SKM-1 treated with dmso at 0.1 percent for 144 hours (cell line): ENCODE measurements at regions not wholly inside any gene's neighbourhood (a gene's known extent, or its start where the extent isn't known, plus 50 kb on each side); places are given as distances from the start of the nearest gene placed in this dataset.

ENCODE experiments used
- DNase-seq: peaks from one replicate; lab custom pipeline; 2025; ENCODE audit not compliant: unreplicated experiment; lab: John Stamatoyannopoulos, UW

DNA sequence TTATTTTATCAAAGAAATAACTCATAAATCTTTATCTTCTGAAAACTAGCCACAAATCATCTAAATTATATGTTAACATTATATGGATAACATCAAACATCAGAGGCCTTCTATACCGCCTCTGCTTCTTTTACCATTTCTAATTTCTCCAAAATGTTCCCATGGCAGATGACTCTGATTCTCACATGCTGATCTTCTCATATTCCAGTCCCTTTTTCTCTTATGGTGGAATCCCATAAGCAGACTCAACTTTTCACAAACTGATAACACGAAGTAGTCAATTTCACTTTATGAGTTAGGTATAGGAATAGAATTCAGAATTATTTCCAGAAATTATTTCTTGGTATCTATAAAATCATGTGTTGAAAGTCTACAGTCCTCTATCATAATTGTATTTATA lies 212.3 kb downstream of the ENC1 start:
- no peak for DNase-seq

DNA sequence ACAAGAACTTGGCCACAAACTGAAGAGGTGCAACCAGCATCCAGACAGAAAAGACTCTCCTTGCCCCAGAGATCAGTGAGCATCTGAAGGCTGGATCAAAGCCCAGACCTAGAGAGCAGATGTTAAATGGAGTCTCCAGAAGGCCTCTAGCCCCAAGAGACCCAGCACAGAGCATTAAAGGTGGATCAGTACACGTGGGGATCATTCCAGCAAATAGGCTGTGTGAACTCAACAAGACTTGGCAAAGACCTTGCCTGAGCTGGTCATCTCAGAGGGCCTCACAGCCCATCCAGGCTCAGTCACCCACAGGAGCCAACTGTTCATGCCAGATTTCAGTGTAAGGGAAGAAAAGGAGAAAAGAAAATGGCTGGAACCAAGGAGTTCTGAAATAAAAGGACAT lies 214.0 kb downstream of the ENC1 start:
- DNase-seq, result no peak

DNA sequence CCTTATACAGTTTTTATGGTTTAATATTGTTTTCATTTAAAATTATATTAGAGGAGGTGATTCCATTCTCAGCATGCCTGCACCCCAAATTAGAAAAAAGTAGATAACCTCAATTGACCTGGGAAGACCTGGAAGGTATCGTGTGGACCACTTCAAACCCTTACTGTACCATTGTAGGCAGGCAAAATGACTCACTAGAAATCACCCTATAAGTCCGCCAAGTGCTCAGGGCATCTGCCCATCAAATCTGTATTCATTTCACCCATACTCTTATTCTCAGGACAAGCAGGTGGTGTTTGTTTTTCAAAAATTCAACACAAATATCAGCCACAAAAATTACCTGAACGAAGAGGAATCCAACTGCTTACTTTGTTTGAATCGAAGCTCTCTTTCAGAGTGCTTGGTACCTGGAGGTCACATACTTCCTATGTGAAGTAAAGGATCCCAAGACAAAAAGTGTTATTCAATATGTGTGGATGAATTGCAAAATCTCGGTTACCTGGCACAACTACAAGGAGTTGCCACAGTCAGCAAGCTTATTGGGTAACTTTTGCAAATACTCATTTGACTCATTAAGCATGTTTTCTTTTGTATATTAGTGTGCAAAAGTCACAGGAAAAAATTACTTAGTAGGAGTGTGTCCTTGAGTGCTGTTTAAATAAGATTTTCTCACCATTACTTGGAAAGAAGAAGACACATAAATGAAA lies 216.2 kb downstream of the ENC1 start:
- DNase-seq, result no peak

DNA sequence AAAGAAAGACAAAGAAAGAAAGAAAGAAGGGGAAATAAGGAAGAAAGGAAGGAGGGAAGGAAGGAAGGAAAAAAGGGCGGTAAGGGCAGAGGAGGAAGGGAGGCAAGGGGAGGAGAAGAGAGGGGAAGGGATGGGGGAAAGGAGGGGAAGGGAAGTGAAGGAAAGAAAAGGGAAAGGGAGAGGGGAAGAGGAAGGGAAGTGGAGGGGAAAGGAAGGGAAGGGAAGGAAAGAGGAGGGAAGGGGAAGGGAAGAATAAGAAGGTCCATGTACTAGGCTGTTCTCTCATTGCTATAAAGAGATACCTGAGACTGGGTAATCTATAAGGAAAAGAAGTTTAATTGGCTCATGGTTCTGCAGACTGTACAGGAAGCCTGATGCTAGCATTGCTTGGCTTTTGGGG lies 217.1 kb downstream of the ENC1 start:
- DNase-seq, result no peak

DNA sequence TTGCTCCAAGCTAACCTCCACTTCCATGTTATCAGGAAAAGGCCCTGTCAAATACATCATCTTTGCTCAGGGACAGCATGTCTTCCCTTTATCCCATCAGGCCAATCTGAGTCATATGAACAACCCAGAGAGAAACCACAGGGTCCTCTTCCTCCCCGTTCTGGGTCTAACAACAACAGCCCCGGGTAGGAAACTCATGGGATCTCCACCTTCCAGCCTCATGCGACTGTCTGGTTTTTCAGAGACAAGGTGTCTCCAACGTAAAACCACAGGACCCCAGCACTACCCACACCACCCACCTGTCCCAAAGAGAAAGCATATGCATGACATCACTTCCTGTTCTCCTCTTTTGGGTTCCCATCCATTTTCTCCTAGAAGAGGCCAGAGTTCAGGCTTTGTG lies 217.9 kb downstream of the ENC1 start:
- DNase-seq, result no peak

DNA sequence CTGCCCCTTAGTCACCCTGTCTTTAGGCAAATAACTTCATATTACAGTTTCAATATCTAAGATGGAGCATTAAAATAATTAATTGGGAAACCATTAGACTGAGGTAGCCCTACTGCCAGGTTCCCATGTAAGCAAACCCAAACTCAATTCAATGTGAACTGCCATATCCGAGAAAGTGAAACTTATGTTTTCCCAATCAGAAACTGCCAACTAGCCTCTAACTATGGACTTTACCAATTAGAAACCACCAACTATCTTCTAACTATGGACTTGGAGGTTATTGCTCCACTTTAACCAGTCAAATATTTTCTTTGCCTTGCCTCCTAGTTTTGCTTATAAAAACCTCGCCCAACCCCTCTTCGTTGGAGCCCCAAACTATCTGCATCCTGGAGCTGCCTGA lies 218.5 kb downstream of the ENC1 start:
- DNase-seq, result no peak

DNA sequence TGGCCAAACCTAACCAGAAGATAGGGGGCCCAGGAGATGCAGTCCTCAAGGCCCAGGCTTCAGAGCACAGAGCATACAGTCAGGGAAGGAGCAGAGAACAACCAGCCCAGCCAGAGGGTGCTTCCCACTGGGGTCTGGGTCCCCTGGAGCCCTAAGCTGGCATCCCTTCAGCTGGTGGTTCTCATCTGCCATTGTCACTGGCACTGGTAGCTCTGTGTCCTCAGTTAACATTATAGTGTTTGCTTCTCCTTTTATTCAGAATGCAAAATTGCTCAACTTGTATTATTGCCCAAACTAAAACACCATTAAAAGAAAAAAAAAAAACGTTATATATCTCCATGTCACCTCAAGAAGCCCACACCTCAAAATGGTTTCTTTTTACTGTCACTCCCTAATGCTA lies 219.2 kb downstream of the ENC1 start:
- DNase-seq, result no peak

DNA sequence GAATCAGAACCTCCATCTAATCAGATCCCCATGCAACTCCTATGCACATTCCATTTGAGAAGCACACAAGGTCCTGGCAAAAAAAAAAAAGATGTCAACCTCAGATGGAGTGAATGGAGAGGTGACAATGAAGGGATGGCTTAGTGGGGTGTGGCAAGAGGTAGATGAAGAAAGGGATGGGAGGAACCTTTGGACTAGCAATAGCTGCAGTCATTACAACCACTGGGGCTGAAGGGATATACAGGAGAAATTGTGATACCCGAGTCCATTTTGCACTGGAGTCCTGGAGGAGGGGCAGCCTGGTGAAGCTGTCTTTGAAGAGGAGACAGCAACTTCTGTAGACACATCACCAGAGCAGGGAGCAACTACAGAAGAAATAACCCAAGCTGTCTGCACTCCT lies 219.6 kb downstream of the ENC1 start:
- no peak for DNase-seq

DNA sequence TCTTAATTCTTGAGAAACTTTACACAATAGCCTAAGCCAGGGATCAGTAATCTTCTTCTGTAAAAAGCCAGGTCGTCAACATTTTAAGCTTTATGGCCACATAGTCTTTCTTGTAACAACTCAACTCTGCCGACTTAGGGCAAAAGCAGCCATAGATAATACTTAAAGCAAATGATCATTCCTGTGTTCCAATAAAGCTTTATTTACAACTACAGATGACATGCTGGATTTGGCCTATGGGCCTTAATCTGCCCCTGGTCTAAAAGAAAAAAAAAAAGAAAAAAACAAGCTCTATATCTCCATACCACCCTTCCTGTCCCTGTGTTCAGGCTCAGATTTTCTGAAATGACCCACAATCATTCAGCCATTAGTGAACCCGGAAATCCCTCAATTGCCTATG lies 220.3 kb downstream of the ENC1 start:
- DNase-seq, result no peak

DNA sequence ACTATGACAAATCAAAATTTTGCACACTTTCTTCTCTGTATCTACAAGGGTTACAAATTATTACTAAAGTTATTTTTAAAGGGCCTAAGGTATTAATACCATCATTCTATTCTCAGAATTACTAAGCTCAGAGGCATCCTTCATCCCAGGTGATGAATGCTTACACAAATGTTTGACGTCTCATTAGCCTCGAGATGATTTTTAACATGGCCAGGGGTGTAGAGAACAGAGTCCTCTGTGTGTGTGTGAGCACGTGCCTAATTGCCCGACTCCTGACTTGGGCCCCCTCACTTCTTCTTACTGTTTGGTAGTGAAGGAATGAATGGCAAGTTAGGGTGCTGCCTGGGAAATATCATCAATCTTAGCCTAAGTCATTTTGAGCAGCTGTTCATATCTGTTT lies 221.1 kb downstream of the ENC1 start:
- DNase-seq, result no peak

DNA sequence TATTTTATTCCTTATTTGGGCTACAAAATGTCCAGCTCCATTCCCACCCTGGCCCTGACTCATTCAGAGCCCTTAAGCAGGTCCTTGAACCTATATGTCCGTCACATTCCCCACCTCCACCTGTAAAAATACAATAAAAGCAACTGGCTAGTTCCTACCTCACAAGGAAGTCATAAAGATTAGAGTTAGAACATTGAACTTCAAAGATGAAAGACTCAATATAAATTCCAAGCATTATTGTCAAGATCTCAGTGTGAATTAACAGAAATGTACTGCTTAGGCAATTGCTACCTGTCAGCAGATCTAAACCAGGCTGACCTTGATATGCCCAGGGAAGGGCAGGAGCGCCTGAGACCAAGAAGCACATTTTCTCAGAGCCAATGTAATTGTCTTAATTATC lies 221.8 kb downstream of the ENC1 start:
- no peak for DNase-seq

DNA sequence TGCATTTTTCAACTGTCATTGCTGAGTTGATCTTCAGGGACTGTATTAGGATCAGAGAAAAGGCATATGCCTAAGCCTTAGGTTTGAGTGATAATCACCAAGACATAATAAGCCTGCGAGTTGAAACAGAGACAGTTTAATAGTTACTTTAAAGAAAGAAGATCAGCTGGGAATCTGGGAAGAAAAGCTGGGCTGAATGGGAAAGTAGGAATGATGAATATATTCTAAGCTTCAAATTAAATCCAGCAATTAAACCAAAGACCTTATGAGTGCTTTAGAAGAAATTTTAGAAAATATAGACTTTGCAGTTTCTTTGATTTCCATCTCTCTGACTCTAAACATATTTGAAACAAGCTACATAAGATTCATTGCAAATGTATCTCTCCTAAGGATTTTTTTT lies 222.3 kb downstream of the ENC1 start:
- no peak for DNase-seq

DNA sequence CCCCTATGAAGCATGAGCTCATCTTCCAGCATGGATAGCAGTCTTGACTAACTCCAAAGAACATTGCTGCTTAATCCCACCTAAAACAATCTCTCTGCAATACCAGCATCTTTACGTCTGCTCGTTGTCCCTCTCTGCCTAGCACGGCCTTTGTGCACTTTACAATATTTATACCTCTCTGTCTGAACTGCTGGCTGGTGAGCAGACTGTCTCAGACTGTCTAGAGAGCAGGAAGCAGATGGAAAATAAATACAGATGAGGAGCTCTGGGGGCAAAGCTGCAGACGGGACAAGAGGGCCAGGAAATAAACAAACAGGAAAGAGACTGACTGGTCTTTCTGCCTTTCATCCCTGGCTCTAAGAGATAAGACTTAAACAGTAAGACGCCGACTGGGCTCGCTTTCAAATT lies 224.8 kb downstream of the ENC1 start:
- DNase-seq, result no peak

DNA sequence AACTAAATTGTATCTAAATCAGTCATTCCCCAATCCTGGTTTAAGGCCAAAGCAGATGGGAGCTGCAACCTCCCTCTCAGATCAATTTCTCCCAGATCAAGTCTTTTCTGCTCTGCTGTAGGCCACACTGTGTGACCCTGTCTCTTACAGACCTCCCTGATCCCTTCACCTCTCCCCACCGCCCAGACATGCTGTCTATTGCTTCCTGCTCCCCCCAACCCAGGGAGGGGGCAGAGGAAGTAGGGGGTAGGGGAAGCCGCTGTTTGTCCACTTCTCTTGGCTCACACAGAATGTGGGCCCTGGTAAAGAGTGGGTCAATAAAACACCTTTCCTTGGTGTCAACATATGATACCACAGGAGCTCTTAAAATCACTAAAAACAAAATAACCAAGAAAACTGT lies 226.3 kb downstream of the ENC1 start:
- no peak for DNase-seq

DNA sequence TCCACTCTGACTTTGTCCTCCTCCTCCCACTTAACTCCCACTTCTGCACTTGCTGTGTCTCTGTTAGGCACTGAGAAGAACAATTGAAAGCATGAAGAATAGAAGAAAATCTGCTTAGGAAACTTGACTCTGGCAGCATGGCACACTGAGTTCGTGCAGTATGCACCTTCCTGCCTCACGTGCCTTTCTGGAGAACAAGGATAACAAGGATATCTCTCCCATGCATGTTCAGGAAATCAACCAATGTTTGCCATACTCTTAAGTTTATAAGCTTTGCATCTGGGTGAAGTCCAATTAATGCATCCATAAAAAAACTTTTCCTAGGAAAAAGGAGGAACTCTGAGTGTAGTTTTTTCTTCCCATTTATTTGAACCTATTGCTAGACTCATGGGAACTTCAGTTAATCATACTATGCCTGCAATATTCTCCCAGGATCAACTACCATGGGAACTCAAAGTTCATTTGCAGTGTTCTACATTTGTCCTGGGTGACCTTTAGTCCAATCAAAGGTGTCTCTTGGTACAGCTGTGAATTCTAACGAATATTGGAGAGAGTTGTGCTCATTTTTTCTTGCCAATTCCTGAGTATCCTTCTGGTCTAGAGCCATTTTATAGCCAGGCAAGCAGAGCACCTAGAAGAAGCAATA lies 227.0 kb downstream of the ENC1 start:
- DNase-seq, result no peak

DNA sequence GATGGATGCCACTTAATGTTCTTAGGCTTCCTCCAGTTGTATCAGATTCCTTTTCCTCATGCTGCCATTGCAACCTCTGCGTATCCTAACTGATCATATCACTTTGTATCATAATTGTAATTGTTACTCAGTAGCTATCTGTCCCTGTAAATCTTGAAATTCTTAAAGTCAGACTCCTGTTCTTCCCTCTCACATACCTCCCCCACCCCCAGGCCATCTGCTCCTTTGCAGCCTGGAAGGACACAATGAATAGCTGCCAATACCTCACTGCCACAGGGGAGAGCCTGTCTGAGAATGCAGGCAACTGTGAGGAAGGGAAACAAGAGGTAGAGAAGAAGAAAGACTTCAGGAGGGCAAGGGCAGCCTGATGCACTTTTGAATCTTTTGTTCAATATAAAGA lies 228.5 kb downstream of the ENC1 start:
- DNase-seq, result no peak

DNA sequence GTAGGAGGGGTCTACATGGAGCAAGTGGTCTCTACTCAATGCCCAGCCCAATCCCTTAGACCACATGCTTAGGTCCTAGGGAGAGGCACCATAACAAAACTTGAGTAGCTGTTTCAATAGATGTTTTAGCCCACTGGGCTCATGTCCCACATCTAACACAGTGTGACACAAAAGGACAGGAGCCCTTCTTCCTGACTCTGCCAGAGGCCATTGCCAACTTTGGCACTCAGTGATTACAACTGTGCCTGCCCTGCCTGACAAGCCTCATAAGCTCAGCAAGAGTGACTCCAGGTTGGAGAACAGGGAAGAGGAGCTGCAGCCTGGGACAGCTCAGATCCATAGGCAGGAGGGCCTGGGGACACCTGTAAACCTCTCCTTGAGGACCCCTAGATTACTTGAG lies 230.8 kb downstream of the ENC1 start:
- no peak for DNase-seq

DNA sequence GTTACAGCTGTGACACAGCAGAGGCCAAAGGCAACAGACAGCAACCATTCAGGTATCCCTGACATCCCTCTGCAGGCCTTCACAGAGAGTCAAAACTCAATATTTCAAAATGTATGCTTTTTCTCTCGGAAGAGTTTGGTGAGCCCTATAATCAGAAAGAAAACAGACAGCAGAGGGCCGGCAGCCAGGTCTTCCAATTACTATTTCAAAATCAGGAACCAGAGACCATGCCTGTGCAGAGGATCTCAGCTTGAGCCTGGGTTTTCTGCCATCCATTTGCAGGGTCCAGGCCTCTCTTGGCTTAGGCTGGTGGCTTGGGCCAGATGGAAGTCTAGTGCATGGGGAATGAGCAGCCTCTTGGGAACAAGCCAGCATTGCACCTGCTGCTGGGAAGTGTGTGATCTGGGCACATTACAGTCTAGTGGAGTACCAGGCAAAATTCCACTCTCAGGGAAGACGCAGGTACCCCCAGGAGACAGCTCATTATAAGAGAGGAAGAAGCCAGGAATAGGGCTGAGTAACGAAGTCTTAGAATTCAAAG lies 231.3 kb downstream of the ENC1 start:
- DNase-seq, result no peak

DNA sequence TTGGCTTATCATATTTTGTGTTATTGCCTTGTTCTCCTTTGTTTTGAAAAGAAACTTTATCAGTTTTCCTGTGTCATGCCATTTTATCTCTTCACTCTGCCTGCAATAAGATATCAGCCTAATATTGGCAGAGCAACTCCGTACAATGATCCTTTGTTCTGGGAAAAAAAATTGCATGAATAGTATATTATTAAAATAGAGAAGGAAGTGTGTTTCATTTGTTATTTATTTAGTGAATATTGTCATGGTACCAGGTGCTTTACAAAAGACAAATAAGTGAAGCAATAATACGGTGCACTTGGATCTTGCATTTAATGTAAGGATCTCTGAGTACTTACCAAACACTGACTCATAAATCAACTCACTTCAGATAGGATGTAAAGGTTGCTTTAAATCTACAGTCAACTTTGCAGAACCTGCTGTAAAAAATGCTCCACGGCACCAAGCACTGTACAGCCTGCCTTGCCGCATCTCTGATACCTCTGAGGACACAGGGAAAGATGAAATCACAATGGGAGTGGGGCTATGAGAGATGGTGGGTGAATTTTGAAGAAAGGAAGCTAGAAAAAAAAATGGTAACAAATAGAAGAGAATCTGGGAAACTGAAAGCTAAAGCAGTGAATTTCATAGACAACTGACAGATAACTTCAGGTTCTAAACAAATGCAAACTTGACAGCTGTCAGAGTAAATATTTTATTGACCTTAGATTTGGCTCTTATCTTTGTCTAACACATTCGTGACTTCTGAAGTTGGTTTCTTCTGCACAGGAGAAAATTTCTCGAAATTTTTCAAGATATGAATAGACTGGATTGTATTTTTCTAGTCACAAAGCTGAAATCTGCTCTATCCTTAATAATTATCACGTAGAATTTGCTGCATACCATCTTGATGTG lies 232.1 kb downstream of the ENC1 start:
- DNase-seq, result no peak

DNA sequence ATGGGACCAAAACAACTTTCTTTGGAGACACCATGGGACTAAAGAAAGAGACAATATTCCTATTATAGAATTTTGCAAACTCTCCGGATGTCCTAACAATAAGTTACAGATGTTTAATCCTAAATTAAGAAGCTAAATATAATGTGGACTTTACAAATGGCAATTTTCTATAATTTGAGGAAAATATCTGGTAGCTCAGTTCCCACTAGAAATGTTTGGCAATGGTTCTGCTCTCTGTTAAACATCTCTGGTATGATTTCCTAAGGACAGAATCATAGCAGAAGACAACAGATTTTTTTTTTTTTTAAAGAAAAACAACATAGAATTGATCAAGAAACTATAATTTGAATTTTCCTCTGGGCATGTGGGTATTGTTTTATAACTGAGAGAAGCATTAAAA lies 232.8 kb downstream of the ENC1 start:
- DNase-seq, result no peak

DNA sequence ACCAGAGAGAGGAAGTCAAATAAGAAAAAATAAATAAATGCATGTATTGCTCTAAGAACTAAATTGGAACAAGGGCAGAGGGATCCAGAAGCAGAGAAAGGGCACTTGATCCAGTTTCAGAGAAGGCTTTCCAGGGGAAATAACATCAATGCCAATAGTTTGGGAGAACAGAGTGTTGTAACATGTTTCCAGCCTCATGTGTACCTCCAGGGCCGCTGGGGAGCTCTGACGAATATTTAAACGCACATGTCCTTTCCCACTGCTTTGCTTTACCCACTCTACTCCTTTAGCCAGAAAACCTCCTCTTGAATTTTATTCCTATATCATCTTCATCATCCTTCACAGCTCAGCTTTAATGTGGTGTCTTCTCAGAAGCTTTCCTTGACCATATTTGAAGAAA lies 233.7 kb downstream of the ENC1 start:
- DNase-seq, result no peak

DNA sequence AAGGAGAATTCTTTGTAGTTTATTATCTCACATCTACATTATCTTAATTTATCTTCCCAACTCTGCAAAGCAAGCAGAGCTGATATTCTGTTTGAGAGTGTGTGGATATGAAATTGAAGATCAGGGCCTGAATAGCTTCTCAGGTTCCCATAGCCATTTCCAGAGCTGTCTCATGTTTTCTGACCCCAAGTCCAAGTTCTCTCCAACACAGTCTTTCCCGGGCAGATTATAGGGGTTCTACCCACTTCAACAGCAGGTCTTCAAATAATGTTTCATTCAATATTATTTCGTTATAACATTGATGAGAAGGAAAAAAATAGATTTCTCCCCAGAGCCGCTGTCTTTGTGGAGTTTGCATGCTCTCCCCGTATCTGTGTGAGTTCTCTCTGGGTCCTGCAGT lies 234.9 kb downstream of the ENC1 start:
- no peak for DNase-seq
